Fibroblast of skin of left quadriceps (primary cell): ENCODE measurements at regions not wholly inside any gene's neighbourhood (a gene's known extent, or its start where the extent isn't known, plus 50 kb on each side); places are given as distances from the start of the nearest gene placed in this dataset.
"Not testable (repeated sequence)": the region's sequence is repeated elsewhere in the genome, so short reads cannot be mapped to it uniquely, and the experiment has no call there.

Source experiments
- DNase-seq, 2 experiments: peaks; one replicate each; pipeline ENCODE4 v3.0.0-alpha.2; 2013; ENCODE audit warnings: low read depth in 2 of 2

DNA sequence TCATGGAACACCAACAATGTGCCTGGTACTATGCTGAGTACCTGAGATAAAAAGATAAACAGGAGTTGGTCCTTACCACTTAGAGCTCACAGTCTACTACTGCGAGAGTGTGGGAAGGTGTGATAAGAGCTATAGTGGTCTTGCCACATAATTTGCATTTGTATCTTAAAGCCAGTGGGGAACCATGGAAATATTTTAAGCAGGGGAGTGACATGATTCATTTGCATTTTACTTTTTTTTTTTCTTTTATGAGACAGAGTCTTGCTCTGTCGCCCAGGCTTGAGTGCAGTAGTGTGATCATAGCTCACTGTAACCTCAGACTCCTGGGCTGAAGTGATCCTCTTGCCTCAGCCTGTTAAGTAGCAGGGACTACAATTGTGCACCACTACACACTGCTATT lies 54.2 kb upstream of the FAM72C start:
- DNase-seq: not testable (repeated sequence)

GRCh38 chr1:144021690-144022384 lies 50.1 kb upstream of the FAM72C start:
- DNase-seq: not testable (repeated sequence)
